K562 (cell line): ENCODE measurements at regions not wholly inside any gene's neighbourhood (a gene's known extent, or its start where the extent isn't known, plus 50 kb on each side); places are given as distances from the start of the nearest gene placed in this dataset.

Experiments
- ATAC-seq: fragments of 200-7000 bp; cut with Tn5 transposase; 3 replicates; pipeline ENCODE4 v1.9.1; 2020; ENCODE audit warnings: moderate library complexity
- BruUV-seq: library from RNA; stranded (reverse); fragments of 400-500 nt; replicated peaks from 2 replicates; lab custom pipeline; 2021; lab: Mats Ljungman, UMichigan
- CTCF ChIA-PET: fragments of 300-600 bp; formaldehyde crosslinking; extraction: SDS; loops from one replicate; lab custom pipeline; 2021; ENCODE audit warnings: low intra/inter-chr PET ratio; lab: Yijun Ruan, JAX
- POLR2A ChIA-PET: fragments of 300-600, 350-650 bp; sonication (Branson Sonifier 250); formaldehyde crosslinking; extraction: SDS; loops from one replicate; lab custom pipeline; 2021; ENCODE audit warnings: antibody characterized with exemption, inconsistent platforms; lab: Yijun Ruan, JAX
- DNase-seq, 4 experiments: peaks; one replicate each; pipeline versions ENCODE4 v3.0.0 to v3.0.0-alpha.2; 2011 to 2018; ENCODE audit warnings: low spot score in 3 of 4, mixed read lengths in 3 of 4; ENCODE audit errors: extremely low read depth in 1 of 4
- FAIRE-seq: peaks from 2 replicates; lab custom pipeline; 2011; peaks lifted over from hg19 to GRCh38; lab: Jason Lieb, UNC
- H2AFZ ChIP-seq: 2 replicates; pipeline ENCODE4 v1.6.0; 2011; ENCODE audit warnings: low read depth, low read length, control low read depth, inconsistent platforms
- H3K27ac ChIP-seq: fragments of 200-600 bp; 3 replicates; pipeline ENCODE4 v1.8.0; 2011; ENCODE audit warnings: low read depth, mild to moderate bottlenecking, control low read depth, inconsistent platforms, low read length, moderate library complexity, mixed read lengths; ENCODE audit errors: extremely low read depth
- H3K27me3 ChIP-seq, 2 experiments: fragments of 300-600 bp in 1 of 2; 2 replicates in 1 of 2; 3 replicates in 1 of 2; pipeline versions ENCODE4 v1.6.0 to v1.8.0; 2011; ENCODE audit warnings: inconsistent platforms in 2 of 2, low read length in 2 of 2, mild to moderate bottlenecking in 1 of 2, mixed read lengths in 1 of 2, moderate library complexity in 1 of 2; ENCODE audit not compliant: control insufficient read depth in 2 of 2, insufficient read depth in 2 of 2
- H3K36me3 ChIP-seq: fragments of 300-600 bp; 3 replicates; pipeline ENCODE4 v1.8.0; 2011; ENCODE audit warnings: mild to moderate bottlenecking, low read length, inconsistent platforms; ENCODE audit not compliant: control insufficient read depth, insufficient read depth
- H3K4me1 ChIP-seq, 2 experiments: fragments of 200-600 bp in 1 of 2; replicated peaks in 1 of 2; 2 replicates in 1 of 2; 3 replicates in 1 of 2; pipeline versions ENCODE4 v1.5.1 to v1.8.0; 2011; ENCODE audit warnings: inconsistent platforms in 2 of 2, low read length in 2 of 2, mild to moderate bottlenecking in 1 of 2, mixed read lengths in 1 of 2, moderate library complexity in 1 of 2; ENCODE audit not compliant: control insufficient read depth in 2 of 2, insufficient read depth in 2 of 2
- H3K4me2 ChIP-seq: 2 replicates; pipeline ENCODE4 v1.6.1; 2011; ENCODE audit warnings: low read length, control low read depth, inconsistent platforms, mixed read lengths; ENCODE audit not compliant: insufficient read depth
- H3K4me3 ChIP-seq: fragments of 200-600 bp; sonication (generic), shearing (Covaris generic); 2 replicates; pipeline ENCODE4 v1.5.1; 2016; ENCODE audit warnings: control low read depth, inconsistent platforms
- H3K79me2 ChIP-seq: fragments of 200-600 bp; 3 replicates; pipeline ENCODE4 v1.8.0; 2011; ENCODE audit warnings: low read length, inconsistent platforms; ENCODE audit not compliant: control insufficient read depth, insufficient read depth
- H3K9ac ChIP-seq, 2 experiments: 2 replicates each; pipeline versions ENCODE4 v1.6.0 to v1.6.1; 2011; ENCODE audit warnings: low read depth in 2 of 2, low read length in 2 of 2, control low read depth in 1 of 2, inconsistent platforms in 1 of 2, mild to moderate bottlenecking in 1 of 2, mixed read lengths in 1 of 2; ENCODE audit not compliant: insufficient read depth in 1 of 2
- H3K9me1 ChIP-seq: one replicate; pipeline ENCODE4 v1.6.0; 2011; ENCODE audit warnings: inconsistent platforms, mild to moderate bottlenecking, low read length, moderate library complexity; ENCODE audit not compliant: control insufficient read depth, insufficient read depth
- H3K9me3 ChIP-seq: replicated peaks from 2 replicates; pipeline ENCODE4 v1.5.1; 2011; ENCODE audit warnings: low read depth, low read length, inconsistent platforms; ENCODE audit not compliant: control insufficient read depth, insufficient read depth
- H4K20me1 ChIP-seq: replicated peaks from 2 replicates; pipeline ENCODE4 v1.6.1; 2011; ENCODE audit warnings: low read length, inconsistent platforms, mixed read lengths; ENCODE audit not compliant: control insufficient read depth, insufficient read depth
- DIDO1 ChIP-seq: fragments of 450-650 bp; IDR thresholded peaks from 2 replicates; pipeline ENCODE4 v1.6.1; 2016; ENCODE audit warnings: low read depth, missing biosample characterization, missing genetic modification characterization
- ELF2 ChIP-seq: fragments of 250-450 bp; sonication (Bioruptor Pico); IDR thresholded peaks from 2 replicates; pipeline ENCODE4 v1.5.0; 2021; ENCODE audit warnings: mild to moderate bottlenecking
- FOXA1 ChIP-seq: fragments of 450-650 bp; IDR thresholded peaks from 2 replicates; pipeline ENCODE4 v1.6.1; 2016; ENCODE audit warnings: mild to moderate bottlenecking, borderline replicate concordance
- HOMEZ ChIP-seq: fragments of 250-450 bp; sonication (Bioruptor Pico); IDR thresholded peaks from 2 replicates; pipeline ENCODE4 v1.4.0; 2020; ENCODE audit warnings: mild to moderate bottlenecking, moderate library complexity
- IFI16 ChIP-seq: fragments of 250-450 bp; sonication (Bioruptor Pico); IDR thresholded peaks from 2 replicates; pipeline ENCODE4 v2.1.2; 2022; ENCODE audit warnings: mild to moderate bottlenecking, inconsistent platforms
- RAD21 ChIP-seq, 2 experiments: fragments of 250-450 bp in 1 of 2; fragments of 450-650 bp in 1 of 2; sonication (Bioruptor Pico) in 1 of 2; formaldehyde crosslinking in 1 of 2; IDR thresholded peaks in 1 of 2; conservative IDR thresholded peaks in 1 of 2; 2 replicates each; pipeline versions ENCODE4 v1.4.0 to v1.8.0; 2020 to 2022; ENCODE audit warnings: mild to moderate bottlenecking in 2 of 2, moderate library complexity in 1 of 2
- SETDB1 ChIP-seq: IDR thresholded peaks from one replicate; pipeline ENCODE4 v1.6.1; 2012; ENCODE audit warnings: low read length, control low read depth, inconsistent platforms
- SMAD3 ChIP-seq: fragments of 450-650 bp; formaldehyde crosslinking; conservative IDR thresholded peaks from 2 replicates; pipeline ENCODE4 v1.4.0; 2020; ENCODE audit warnings: mild to moderate bottlenecking
- SRSF1 ChIP-seq: fragments of 200-400 bp; formaldehyde crosslinking; IDR thresholded peaks from 2 replicates; pipeline ENCODE4 v1.6.1; 2017; ENCODE audit warnings: mild to moderate bottlenecking, low read depth, low read length, moderate library complexity
- USF2 ChIP-seq: sonication (generic); formaldehyde crosslinking; IDR thresholded peaks from 2 replicates; pipeline ENCODE4 v1.5.0; 2020; ENCODE audit warnings: missing genetic modification reagents
- ZKSCAN1 ChIP-seq: fragments of 150-350 bp; IDR thresholded peaks from 2 replicates; pipeline ENCODE4 v1.6.1; 2016; ENCODE audit warnings: low read depth, low read length
- ZNF436 ChIP-seq: fragments of 250-450, 450-650 bp; sonication (Bioruptor Pico); formaldehyde crosslinking; IDR thresholded peaks from 2 replicates; pipeline ENCODE4 v1.7.0; 2020; ENCODE audit warnings: mild to moderate bottlenecking
- WGBS: fragments of 100-300 bp; shearing (Covaris generic); methylation state at CpG from one replicate; pipeline ENCODE4 v1.1.6; 2016; ENCODE audit warnings: low coverage, mixed read lengths; ENCODE audit not compliant: insufficient coverage; ENCODE audit errors: missing lambda C conversion rate; 5-methylcytosine and 5-hydroxymethylcytosine counted together
- in situ Hi-C: fragments of 300-500 bp; cut with MboI; formaldehyde crosslinking; loops from 4 replicates; pipeline ENCODE4 v1.15.0; 2018; ENCODE audit warnings: inconsistent platforms, mixed read lengths
- intact Hi-C: fragments of 100-400 bp; cut with micrococcal nuclease; formaldehyde crosslinking; loops from 2 replicates; pipeline ENCODE4 v1.14.2; 2022
- TF ChIP-seq, protein P1 (sequence below), 3 experiments: IDR thresholded peaks in 2 of 3; conservative IDR thresholded peaks in 1 of 3; 2 replicates each; pipeline ENCODE4 v1.5.1; 2011 to 2012; ENCODE audit warnings: low read length in 3 of 3, mild to moderate bottlenecking in 3 of 3, control low read depth in 2 of 3, improper control_type of control experiment in 1 of 3, inconsistent platforms in 1 of 3, low read depth in 1 of 3, mixed read lengths in 1 of 3, moderate library complexity in 1 of 3; ENCODE audit not compliant: insufficient read depth in 2 of 3

GRCh38 chrX:80181079-80181478 lies 166.5 kb downstream of the TBX22 start:
- intact Hi-C loops, result no loop called here
- 0% methylated on average over 1 of the region's 1 CpG for WGBS
- BruUV-seq, result no TSS peak

More at GRCh38 chrX:80181079-80181478, 166.5 kb downstream of the TBX22 start:
- Histone ChIP-seq H4K20me1 (no peaks in the 10 kb centered on the region), H3K4me2 (no peak overlapping the region), H3K9me1 (no peaks in the 10 kb centered on the region), H3K4me3 (no peak overlapping the region), H3K27me3 (no peaks in the 10 kb centered on the region), H3K9ac (no peak overlapping the region), H3K27ac (no peak overlapping the region), H3K4me1 (no peaks in the 10 kb centered on the region), H2AFZ (no peak overlapping the region), H3K36me3 (no peaks in the 10 kb centered on the region)
- DNase-seq (peak in 2 of 4 experiments; percentile 7), FAIRE-seq (no peak), ATAC-seq (no peak)
- in situ Hi-C loops, result no loop called here
- ChIA-PET CTCF (no interaction called here), POLR2A (no interaction called here)
- TF ChIP-seq HOMEZ (CRISPR knock-in tag) (no peak), FOXA1 (no peak), IFI16 (CRISPR knock-in tag) (no peak), SETDB1 (no peak), SRSF1 (no peak), USF2 (CRISPR knock-in tag) (no peak), ZNF436 (CRISPR knock-in tag) (no peak), SMAD3 (CRISPR knock-in tag) (no peak), DIDO1 (tag) (no peak), RAD21 (CRISPR knock-in tag; conservative IDR thresholded peaks at IDR 0.05 in 1 of 2, IDR thresholded peaks at IDR 0.05 in 1 of 2) (peak in 1 of 2 experiments; percentile 18; a peak in 1 of 4 replicates), ZKSCAN1 (0 out of 2 replicates have a peak, but pooled peaks have one; percentile 36), ELF2 (CRISPR knock-in tag) (no peak)
- TF ChIP-seq, protein P1, sequence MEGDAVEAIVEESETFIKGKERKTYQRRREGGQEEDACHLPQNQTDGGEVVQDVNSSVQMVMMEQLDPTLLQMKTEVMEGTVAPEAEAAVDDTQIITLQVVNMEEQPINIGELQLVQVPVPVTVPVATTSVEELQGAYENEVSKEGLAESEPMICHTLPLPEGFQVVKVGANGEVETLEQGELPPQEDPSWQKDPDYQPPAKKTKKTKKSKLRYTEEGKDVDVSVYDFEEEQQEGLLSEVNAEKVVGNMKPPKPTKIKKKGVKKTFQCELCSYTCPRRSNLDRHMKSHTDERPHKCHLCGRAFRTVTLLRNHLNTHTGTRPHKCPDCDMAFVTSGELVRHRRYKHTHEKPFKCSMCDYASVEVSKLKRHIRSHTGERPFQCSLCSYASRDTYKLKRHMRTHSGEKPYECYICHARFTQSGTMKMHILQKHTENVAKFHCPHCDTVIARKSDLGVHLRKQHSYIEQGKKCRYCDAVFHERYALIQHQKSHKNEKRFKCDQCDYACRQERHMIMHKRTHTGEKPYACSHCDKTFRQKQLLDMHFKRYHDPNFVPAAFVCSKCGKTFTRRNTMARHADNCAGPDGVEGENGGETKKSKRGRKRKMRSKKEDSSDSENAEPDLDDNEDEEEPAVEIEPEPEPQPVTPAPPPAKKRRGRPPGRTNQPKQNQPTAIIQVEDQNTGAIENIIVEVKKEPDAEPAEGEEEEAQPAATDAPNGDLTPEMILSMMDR (IDR thresholded peaks at IDR 0.05 in 2 of 3, conservative IDR thresholded peaks at IDR 0.05 in 1 of 3; ENCODE audit: insufficient read depth in 2 of 3, low read depth in 1 of 3, low read length in 3 of 3), result peak; percentile 11 to 32 (median 21); a peak in 2 of 6 replicates
- TF ChIP-seq, all 486 proteins: peak for 3
- Histone ChIP-seq H3K79me2 (no peaks in the 10 kb centered on the region), H3K9me3 (no peaks in the 10 kb centered on the region)
